ENCODE measurements at regions not wholly inside any gene's neighbourhood (a gene's known extent, or its start where the extent isn't known, plus 50 kb on each side); places are given as distances from the start of the nearest gene placed in this dataset.

DNA sequence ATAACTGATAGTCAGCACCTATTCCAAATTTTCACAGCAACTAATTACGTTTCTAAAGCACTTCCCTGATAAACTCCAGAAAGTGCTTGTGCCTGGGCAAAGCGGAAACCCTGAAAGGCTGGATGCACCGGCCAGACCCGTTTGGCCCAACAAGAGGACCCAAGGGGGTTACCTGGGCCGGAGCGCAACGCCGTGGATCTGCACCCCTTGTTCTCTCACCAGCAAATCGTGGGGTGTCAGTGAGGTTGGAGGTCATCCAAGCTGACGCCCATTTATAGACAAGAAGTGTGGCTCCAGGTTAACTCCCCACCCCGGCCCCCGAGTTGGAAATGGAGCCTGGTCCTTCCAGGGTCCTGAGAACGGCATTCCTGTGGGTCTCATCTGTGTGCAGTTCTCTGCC is 167.0 kb upstream of the HDAC4 start:
- no peak for TF ChIP-seq POLR2A (IDR thresholded peaks at IDR 0.05)
- TF ChIP-seq, protein P1, sequence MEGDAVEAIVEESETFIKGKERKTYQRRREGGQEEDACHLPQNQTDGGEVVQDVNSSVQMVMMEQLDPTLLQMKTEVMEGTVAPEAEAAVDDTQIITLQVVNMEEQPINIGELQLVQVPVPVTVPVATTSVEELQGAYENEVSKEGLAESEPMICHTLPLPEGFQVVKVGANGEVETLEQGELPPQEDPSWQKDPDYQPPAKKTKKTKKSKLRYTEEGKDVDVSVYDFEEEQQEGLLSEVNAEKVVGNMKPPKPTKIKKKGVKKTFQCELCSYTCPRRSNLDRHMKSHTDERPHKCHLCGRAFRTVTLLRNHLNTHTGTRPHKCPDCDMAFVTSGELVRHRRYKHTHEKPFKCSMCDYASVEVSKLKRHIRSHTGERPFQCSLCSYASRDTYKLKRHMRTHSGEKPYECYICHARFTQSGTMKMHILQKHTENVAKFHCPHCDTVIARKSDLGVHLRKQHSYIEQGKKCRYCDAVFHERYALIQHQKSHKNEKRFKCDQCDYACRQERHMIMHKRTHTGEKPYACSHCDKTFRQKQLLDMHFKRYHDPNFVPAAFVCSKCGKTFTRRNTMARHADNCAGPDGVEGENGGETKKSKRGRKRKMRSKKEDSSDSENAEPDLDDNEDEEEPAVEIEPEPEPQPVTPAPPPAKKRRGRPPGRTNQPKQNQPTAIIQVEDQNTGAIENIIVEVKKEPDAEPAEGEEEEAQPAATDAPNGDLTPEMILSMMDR (IDR thresholded peaks at IDR 0.05), result no peak
